Type B pancreatic cell (in vitro differentiated cells): ENCODE measurements at regions not wholly inside any gene's neighbourhood (a gene's known extent, or its start where the extent isn't known, plus 50 kb on each side); places are given as distances from the start of the nearest gene placed in this dataset.

Source experiments
- DNase-seq: peaks from one replicate; pipeline ENCODE4 v3.0.0; 2021; ENCODE audit warnings: mixed read lengths; ENCODE audit not compliant: unreplicated experiment; ENCODE audit errors: extremely low spot score
- H3K27ac Mint-ChIP-seq: 2 replicates; pipeline ENCODE4 v1.8.0; 2021; ENCODE audit warnings: mild to moderate bottlenecking, mixed read lengths
- H3K27me3 Mint-ChIP-seq: 2 replicates; pipeline ENCODE4 v1.8.0; 2021; ENCODE audit warnings: mixed read lengths
- H3K36me3 Mint-ChIP-seq: 2 replicates; pipeline ENCODE4 v1.8.0; 2021; ENCODE audit warnings: mixed read lengths
- H3K4me1 Mint-ChIP-seq: one replicate; pipeline ENCODE4 v1.8.0; 2021; ENCODE audit warnings: mixed read lengths; ENCODE audit not compliant: unreplicated experiment
- H3K4me3 Mint-ChIP-seq: 2 replicates; pipeline ENCODE4 v1.8.0; 2021; ENCODE audit warnings: mild to moderate bottlenecking, mixed read lengths
- H3K9me3 Mint-ChIP-seq: 2 replicates; pipeline ENCODE4 v1.8.0; 2021; ENCODE audit warnings: mixed read lengths
- TF ChIP-seq, protein P1 (sequence below): fragments of 200-600 bp; sonication (generic); conservative IDR thresholded peaks from 2 replicates; pipeline ENCODE4 v1.5.0; 2021; ENCODE audit warnings: antibody characterized with exemption, mild to moderate bottlenecking

DNA sequence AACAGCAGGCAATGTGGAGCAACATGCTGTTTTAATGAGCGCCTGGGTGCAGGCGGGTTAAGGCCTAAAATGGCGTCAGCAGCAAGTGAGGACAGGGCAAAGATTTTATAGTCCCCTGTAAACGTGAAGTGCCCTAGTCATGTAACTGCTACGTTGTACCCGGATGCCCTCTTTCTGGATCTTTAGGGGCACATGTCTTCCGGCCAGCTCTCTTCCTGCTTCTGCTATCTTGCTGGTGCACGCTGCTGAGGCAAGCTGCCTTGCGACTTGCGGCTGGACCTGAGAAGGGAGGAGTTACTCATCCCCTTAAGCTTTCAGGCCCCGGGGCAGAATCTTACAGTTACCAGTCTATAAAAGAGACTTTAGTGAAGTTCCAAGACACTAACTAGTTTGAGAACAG, 303.6 kb upstream of the DACH1 start:
- TF ChIP-seq, protein P1, sequence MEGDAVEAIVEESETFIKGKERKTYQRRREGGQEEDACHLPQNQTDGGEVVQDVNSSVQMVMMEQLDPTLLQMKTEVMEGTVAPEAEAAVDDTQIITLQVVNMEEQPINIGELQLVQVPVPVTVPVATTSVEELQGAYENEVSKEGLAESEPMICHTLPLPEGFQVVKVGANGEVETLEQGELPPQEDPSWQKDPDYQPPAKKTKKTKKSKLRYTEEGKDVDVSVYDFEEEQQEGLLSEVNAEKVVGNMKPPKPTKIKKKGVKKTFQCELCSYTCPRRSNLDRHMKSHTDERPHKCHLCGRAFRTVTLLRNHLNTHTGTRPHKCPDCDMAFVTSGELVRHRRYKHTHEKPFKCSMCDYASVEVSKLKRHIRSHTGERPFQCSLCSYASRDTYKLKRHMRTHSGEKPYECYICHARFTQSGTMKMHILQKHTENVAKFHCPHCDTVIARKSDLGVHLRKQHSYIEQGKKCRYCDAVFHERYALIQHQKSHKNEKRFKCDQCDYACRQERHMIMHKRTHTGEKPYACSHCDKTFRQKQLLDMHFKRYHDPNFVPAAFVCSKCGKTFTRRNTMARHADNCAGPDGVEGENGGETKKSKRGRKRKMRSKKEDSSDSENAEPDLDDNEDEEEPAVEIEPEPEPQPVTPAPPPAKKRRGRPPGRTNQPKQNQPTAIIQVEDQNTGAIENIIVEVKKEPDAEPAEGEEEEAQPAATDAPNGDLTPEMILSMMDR: no peak
- Mint-ChIP-seq H3K4me3 (no peak overlapping the region), H3K4me1 (no peaks in the 10 kb centered on the region), H3K27me3 (no peaks in the 10 kb centered on the region), H3K9me3 (no peaks in the 10 kb centered on the region), H3K27ac (no peak overlapping the region), H3K36me3 (no peaks in the 10 kb centered on the region)
- no peak for DNase-seq

DNA sequence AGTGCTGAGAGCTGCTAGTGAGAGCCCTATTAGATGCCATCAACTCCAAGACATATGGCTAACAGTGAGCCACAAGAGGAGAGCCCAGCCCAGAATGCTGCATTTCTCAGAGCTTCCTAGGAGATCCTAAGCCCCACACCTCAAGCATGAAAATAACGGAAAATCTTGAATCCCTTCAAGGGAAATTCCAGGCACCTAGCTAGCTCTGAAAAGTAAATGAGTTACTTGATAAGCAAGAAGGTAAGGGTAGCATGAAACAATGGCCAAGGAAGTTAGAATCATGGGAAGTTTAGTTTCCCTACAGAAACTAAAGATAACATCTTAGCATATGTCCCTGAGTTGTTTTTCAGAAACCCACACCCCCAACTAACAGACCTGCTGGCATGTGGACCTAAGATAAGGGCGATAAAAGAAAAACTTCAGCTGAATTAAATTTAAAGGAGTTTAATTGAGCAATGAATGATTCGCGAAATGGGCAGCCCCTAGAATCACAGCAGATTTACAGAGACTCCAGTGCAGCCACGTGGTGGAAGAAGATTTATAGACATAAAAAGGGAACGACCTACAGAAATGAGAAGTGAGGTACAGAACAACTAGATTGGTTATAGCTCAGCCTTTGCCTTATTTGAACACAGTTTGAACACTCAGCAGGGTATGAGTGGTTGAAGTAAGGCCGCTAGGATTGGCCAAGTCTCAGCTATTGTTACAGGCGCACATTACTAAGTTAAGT, 301.3 kb upstream of the DACH1 start:
- Mint-ChIP-seq H3K36me3 (no peaks in the 10 kb centered on the region), H3K4me3 (no peak overlapping the region), H3K27me3 (no peaks in the 10 kb centered on the region), H3K4me1 (no peaks in the 10 kb centered on the region), H3K27ac (no peak overlapping the region), H3K9me3 (no peaks in the 10 kb centered on the region)
- TF ChIP-seq, protein P1: no peak
- no peak for DNase-seq

- DNase-seq: no peak
- H3K36me3 Mint-ChIP-seq: no peaks in the 10 kb centered on the region
- H3K9me3 Mint-ChIP-seq: no peaks in the 10 kb centered on the region
- H3K27ac Mint-ChIP-seq: peak overlapping the region; percentile 57
- no peak overlapping the region for H3K4me3 Mint-ChIP-seq
- H3K27me3 Mint-ChIP-seq: no peaks in the 10 kb centered on the region
- no peaks in the 10 kb centered on the region for H3K4me1 Mint-ChIP-seq
- TF ChIP-seq, protein P1: no peak
These were observed 299.2 kb upstream of the DACH1 start for GRCh38 chr13:72166102-72166650.

GRCh38 chr13:72165276-72165675, 298.3 kb upstream of the DACH1 start:
- H3K27ac Mint-ChIP-seq: no peak overlapping the region
- no peak overlapping the region for H3K4me3 Mint-ChIP-seq
- H3K4me1 Mint-ChIP-seq: no peaks in the 10 kb centered on the region
- H3K27me3 Mint-ChIP-seq: no peaks in the 10 kb centered on the region
- TF ChIP-seq, protein P1: no peak
- H3K36me3 Mint-ChIP-seq: no peaks in the 10 kb centered on the region
- no peaks in the 10 kb centered on the region for H3K9me3 Mint-ChIP-seq
- DNase-seq: no peak

DNA sequence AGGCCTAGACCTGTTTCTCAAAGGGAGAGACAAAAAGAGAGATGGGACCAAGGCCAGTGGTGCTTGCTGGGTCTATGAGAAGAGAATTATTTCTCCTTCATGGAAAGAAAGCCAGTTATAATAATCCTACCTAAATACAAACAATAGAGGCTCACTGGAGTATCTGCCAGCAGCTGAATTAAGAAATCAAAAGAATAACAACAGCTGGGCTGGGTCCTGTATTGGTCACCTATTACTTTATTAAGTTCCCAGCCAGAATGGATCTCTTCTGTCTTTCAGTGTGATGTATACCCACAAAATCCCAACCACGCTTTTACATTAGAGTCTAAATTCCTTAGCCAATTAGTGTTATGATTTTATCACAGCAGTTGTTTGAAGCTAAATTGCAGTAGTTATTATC, 297.8 kb upstream of the DACH1 start:
- Mint-ChIP-seq H3K27me3 (no peaks in the 10 kb centered on the region), H3K27ac (no peak overlapping the region), H3K36me3 (no peaks in the 10 kb centered on the region), H3K4me3 (no peak overlapping the region), H3K4me1 (no peaks in the 10 kb centered on the region), H3K9me3 (no peaks in the 10 kb centered on the region)
- TF ChIP-seq, protein P1: no peak
- no peak for DNase-seq
